Peyer's patch (tissue), 4 donors: ENCODE measurements at regions not wholly inside any gene's neighbourhood (a gene's known extent, or its start where the extent isn't known, plus 50 kb on each side); places are given as distances from the start of the nearest gene placed in this dataset.
"Not testable (repeated sequence)": the region's sequence is repeated elsewhere in the genome, so short reads cannot be mapped to it uniquely, and the experiment has no call there.

Experiments used
- POLR2A ChIP-seq, 2 donors: fragments of 450-650 bp; IDR thresholded peaks; one replicate each; pipeline ENCODE4 v1.5.1; 2017; ENCODE audit warnings: antibody characterized with exemption in 2 of 2, mild to moderate bottlenecking in 2 of 2, moderate library complexity in 2 of 2
- TF ChIP-seq, protein P1 (sequence below), 6 experiments: fragments of 450-650 bp in 4 of 6; fragments of 200-600 bp in 2 of 6; sonication (generic) in 1 of 6; IDR thresholded peaks; one replicate each; pipeline ENCODE4 v1.5.1; 2017 to 2019; ENCODE audit warnings: antibody characterized with exemption in 6 of 6, mild to moderate bottlenecking in 3 of 6, moderate library complexity in 1 of 6

DNA sequence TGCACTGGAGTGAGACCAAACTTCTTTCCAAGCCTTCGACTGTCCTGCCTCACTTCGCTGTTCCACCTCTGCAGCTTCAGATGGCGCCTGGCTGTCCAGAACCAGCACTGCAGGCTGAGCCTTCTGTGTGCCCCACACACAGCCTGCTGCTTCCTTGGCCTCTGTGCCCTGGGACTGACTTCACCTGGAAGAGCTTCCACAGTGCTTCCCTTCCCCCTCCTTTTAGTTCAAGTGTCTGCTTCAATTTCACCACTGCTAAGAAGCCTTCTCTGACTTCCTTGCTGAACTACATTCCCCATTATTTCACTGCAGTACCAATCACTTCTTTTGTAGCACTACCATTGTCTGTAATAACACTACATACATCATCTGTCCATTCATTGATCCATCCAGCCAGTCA is 315.1 kb upstream of the CHRNA7 start:
- TF ChIP-seq, protein P1, sequence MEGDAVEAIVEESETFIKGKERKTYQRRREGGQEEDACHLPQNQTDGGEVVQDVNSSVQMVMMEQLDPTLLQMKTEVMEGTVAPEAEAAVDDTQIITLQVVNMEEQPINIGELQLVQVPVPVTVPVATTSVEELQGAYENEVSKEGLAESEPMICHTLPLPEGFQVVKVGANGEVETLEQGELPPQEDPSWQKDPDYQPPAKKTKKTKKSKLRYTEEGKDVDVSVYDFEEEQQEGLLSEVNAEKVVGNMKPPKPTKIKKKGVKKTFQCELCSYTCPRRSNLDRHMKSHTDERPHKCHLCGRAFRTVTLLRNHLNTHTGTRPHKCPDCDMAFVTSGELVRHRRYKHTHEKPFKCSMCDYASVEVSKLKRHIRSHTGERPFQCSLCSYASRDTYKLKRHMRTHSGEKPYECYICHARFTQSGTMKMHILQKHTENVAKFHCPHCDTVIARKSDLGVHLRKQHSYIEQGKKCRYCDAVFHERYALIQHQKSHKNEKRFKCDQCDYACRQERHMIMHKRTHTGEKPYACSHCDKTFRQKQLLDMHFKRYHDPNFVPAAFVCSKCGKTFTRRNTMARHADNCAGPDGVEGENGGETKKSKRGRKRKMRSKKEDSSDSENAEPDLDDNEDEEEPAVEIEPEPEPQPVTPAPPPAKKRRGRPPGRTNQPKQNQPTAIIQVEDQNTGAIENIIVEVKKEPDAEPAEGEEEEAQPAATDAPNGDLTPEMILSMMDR (IDR thresholded peaks at IDR 0.05): not testable (repeated sequence)
- TF ChIP-seq POLR2A (IDR thresholded peaks at IDR 0.05): not testable (repeated sequence)
